Mammary epithelial cell (primary cell): ENCODE measurements at regions not wholly inside any gene's neighbourhood (a gene's known extent, or its start where the extent isn't known, plus 50 kb on each side); places are given as distances from the start of the nearest gene placed in this dataset.

Experiments
- EZH2 ChIP-seq: IDR thresholded peaks from 2 replicates; pipeline ENCODE4 v1.6.1; 2012; ENCODE audit warnings: low read length, inconsistent platforms, borderline replicate concordance
- TF ChIP-seq, protein P1 (sequence below), 2 donors: IDR thresholded peaks in 1 of 2; conservative IDR thresholded peaks in 1 of 2; 2 replicates each; pipeline ENCODE4 v1.5.1; 2011 to 2012; ENCODE audit warnings: inconsistent platforms in 2 of 2, low read length in 2 of 2, mild to moderate bottlenecking in 2 of 2, control low read depth in 1 of 2, low read depth in 1 of 2; ENCODE audit not compliant: insufficient read depth in 1 of 2; ENCODE audit errors: extremely low read depth in 1 of 2

DNA sequence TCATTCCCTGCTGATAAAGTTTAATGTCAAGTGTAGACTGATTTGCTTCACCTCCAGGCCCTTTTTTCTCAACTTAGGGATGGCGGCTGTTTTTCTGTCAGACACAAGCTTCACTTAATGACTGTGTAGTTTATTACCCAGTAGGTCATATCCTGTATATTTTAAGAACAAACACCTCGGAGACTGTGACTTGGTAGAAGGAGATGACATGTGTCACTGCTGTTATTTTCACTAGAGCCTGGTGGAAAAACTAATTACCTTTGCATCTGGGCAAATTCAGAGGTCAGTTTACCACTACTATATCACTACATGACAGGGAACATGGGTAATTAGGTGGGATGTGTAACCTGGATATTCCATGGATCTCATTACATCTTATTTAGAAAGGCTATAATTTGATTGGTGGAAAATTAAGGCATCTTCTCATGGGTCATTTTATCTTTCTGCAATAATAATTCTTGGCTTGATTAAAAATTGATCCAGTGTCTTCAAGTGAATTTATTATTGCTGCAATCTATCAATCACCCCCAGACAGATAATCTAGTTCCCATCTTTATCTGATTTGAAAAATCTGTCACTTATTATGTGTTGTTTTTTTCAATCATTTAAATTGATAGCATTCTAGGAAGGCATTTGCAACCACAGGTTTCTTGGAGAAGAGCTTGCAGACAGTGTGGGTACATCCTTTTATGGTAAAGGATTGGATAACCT lies 353.8 kb upstream of the SPRED2 start:
- TF ChIP-seq, protein P1, sequence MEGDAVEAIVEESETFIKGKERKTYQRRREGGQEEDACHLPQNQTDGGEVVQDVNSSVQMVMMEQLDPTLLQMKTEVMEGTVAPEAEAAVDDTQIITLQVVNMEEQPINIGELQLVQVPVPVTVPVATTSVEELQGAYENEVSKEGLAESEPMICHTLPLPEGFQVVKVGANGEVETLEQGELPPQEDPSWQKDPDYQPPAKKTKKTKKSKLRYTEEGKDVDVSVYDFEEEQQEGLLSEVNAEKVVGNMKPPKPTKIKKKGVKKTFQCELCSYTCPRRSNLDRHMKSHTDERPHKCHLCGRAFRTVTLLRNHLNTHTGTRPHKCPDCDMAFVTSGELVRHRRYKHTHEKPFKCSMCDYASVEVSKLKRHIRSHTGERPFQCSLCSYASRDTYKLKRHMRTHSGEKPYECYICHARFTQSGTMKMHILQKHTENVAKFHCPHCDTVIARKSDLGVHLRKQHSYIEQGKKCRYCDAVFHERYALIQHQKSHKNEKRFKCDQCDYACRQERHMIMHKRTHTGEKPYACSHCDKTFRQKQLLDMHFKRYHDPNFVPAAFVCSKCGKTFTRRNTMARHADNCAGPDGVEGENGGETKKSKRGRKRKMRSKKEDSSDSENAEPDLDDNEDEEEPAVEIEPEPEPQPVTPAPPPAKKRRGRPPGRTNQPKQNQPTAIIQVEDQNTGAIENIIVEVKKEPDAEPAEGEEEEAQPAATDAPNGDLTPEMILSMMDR (conservative IDR thresholded peaks at IDR 0.05 in 1 of 2, IDR thresholded peaks at IDR 0.05 in 1 of 2; ENCODE audit: extremely low read depth in 1 of 2, insufficient read depth in 1 of 2, low read depth in 1 of 2, low read length in 2 of 2), result no peak
- no peak for TF ChIP-seq EZH2
